ENCODE measurements at regions not wholly inside any gene's neighbourhood (a gene's known extent, or its start where the extent isn't known, plus 50 kb on each side); places are given as distances from the start of the nearest gene placed in this dataset.

DNA sequence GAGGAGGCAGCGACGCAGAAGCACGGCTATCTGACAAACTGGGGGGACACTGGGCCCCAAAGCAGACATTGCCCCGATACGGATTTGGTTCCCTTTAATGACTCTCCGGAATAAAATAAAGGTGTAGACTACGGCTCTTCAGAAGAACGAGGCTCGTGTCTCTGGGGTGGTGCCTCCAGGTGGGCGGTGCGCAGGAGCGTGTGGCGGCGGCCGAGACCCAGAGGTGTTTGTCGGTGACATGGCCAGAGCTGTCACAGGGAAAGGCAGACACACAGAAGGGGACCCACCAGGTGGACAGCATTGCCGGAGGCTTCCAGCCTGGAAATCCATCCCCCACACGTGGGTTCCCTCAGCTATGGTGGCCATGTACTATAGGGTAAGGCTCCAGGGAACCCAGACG lies 366.0 kb downstream of the BRD1 start:
- TF ChIP-seq, protein P1, sequence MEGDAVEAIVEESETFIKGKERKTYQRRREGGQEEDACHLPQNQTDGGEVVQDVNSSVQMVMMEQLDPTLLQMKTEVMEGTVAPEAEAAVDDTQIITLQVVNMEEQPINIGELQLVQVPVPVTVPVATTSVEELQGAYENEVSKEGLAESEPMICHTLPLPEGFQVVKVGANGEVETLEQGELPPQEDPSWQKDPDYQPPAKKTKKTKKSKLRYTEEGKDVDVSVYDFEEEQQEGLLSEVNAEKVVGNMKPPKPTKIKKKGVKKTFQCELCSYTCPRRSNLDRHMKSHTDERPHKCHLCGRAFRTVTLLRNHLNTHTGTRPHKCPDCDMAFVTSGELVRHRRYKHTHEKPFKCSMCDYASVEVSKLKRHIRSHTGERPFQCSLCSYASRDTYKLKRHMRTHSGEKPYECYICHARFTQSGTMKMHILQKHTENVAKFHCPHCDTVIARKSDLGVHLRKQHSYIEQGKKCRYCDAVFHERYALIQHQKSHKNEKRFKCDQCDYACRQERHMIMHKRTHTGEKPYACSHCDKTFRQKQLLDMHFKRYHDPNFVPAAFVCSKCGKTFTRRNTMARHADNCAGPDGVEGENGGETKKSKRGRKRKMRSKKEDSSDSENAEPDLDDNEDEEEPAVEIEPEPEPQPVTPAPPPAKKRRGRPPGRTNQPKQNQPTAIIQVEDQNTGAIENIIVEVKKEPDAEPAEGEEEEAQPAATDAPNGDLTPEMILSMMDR (IDR thresholded peaks at IDR 0.05; ENCODE audit: insufficient read depth, low read length, poor library complexity, severe bottlenecking), result no peak
- no peak for TF ChIP-seq EZH2phosphoT487 (conservative IDR thresholded peaks at IDR 0.05; ENCODE audit: low read length)
